GM18526 (cell line): ENCODE measurements at regions not wholly inside any gene's neighbourhood (a gene's known extent, or its start where the extent isn't known, plus 50 kb on each side); places are given as distances from the start of the nearest gene placed in this dataset.

Source experiments
- POLR2A ChIP-seq: IDR thresholded peaks from 3 replicates; pipeline ENCODE4 v1.6.1; 2011; ENCODE audit not compliant: insufficient read length; ENCODE audit errors: extremely low read depth

DNA sequence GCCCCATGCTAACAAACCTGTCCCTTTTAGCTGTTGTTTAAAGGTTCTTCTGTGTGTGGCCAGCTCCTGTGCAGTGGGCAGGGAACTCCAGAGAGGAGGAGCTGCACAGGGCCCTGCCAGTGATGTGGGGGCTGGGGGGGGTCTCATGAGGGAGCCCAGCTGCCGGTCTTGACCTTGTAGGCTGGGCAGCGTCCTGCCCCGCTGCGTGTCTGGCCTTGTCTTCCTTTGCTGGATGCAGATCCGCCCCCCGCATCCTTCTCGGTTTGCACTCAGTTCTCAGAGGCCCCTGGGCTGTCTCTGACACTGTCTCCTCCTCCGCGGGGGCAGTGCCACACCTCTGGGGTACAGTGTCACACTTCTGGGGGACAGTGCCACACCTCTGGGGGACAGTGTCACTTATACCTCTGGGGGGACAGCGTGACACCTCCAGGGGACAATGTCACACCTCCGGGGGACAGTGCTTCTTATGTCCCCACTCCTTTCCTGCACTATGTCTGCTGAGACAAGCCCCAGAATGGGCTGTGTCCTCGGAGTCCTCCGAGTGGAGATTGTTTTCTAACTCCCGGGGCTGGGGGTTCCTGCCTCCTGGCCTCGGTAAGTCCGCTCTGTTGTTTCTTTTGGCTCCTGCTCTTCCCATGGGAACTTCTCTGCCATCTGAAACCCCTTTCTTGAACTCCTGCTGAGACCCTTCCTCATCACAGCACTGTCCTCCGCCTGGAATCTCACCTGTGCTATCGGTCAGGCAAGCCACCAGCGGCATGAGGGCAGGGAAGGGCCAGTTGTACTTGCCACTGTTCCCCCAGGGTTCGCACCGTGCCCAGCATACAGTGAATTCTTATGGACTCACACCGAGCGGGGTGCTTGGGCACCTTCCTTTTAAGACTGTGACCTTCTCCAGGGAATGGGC is 788.3 kb downstream of the TBC1D22A start:
- TF ChIP-seq POLR2A = no peak

DNA sequence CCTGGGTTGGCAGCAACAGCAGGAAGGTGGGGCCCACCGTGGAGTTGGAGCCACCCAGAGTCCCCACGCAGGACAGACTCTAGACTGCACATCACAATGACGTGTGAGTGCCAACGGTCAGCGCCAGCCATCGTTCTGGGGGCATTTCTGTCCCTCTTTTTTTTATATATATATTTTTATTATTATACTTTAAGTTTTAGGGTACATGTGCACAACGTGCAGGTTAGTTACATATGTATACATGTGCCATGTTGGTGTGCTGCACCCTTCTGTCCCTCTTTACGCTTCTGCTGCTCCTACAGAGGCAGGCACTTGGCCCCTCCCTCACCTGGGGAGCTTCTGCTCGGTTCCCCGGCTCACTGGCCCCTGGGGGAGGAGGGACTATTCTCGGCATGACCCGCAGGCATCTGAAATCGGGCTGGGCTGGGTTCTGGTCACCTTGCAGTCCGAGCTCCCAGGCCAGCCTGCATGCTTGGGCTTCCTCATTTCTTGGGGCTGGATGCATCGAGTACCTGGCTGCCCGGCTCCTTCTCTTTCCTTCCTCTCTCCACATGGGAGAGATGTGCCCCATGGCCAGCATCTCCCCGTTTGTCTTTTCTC is 787.4 kb downstream of the TBC1D22A start:
- no peak for TF ChIP-seq POLR2A

DNA sequence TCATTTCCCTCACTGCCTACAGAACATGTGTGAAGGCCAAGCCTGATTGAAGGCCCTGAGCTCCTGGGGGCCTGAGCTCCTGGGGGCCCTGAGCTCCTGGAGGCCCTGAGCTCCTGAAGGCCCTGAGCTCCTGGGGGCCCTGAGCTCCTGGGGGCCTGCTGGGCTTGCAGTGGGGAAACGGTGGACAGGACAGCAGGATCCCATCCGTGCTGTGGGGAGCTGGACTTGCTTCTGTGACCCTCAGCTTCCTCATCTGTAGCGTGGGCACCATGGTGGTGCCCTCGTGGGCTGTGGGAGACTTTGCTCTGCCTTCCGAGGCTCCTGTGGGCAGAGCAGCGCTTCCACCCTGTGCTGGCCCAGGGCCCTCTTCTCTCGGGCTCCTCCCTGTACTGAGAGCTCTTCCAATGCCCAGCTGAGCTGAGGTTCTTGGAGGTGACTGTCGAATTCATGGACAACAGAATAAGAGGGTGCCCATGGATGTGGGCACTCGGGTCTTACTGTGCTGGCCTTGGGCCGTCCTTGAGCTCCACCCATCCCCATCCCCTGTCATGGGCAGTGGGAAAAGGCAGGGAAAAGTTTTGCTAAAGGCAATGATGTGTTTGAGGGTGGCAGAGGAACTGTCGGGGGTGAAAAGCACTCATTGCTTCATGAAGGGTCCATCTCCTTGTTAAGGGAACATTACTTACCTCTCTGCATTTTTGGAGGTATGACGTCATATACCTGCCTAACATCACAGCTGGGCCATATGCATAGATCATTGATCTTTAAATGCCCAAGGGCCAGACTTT is 786.7 kb downstream of the TBC1D22A start:
- TF ChIP-seq POLR2A = no peak

DNA sequence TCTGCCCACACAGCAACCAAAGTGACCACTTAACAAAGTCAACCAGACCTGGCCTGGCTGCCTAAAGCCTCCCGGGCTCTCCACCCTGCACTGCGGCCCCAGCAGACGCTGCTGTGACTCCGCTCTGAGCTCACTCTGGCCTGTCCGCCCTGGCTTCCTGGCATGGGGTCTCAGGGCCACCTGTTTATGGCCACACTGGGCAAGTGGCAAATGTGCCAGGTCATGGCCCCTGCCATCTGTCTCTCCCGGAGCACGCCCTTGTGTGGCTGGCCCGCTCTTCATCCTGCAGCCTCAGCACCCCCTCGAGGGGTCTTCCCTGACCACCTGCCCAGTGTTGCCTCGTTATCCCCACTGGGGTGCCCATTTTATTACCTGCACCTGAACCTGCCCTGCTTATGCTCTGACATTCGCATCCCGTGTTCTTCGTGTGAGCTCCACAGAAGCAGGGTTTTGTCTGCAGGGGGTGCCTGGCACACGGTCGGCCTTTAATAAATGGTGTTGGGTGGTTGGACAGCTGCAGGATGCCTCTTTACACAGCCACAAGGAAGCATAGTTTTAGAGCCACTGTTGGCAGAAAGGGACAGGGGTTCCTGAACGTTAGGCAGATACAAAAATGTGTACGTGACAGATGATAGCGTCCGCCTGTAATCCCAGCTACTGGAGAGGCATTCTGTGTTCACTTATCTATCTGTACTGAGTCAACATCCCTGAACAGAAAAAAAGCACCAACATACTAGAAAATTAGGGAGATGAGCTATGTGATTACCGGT is 785.6 kb downstream of the TBC1D22A start:
- no peak for TF ChIP-seq POLR2A

DNA sequence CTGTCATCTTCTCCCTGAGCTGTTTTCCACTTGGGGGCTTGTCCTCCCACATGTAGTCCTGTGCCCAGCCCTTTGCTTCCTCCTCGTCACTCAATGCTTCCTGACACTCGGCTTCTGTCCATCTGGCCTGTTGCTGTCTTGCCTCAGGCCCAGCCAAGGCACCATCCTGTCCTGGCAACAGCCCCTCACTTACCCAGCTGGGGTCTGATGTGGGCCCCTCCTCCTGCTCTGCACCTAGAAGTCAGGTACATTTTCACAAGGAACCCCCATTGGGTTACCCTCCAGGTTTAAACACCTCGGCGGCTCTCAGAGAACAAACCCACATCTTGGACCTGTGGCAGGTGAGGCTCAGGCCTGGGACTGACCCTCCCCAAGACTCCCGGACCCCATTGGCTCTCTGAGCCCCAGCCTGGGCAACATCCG is 784.8 kb downstream of the TBC1D22A start:
- no peak for TF ChIP-seq POLR2A

DNA sequence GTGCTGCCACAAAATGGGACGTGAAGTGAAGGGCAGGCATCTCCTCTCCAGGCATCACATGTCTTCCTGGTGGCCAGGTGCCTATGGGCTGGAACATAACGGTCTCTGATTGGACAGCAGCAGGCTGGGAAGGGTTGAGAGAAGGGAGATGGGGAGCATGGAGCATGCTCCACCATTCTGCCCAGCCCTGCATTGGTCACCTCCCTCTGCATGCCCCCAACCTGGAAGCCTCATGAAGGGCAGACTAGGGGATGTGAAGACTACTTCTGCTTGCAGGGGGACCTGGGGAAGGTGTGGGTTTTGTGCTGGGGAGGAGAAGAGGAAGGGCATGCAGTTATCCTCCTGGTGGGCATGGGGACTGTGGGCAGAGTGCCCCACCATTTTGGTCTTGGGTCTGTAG is 782.2 kb downstream of the TBC1D22A start:
- TF ChIP-seq POLR2A = no peak

DNA sequence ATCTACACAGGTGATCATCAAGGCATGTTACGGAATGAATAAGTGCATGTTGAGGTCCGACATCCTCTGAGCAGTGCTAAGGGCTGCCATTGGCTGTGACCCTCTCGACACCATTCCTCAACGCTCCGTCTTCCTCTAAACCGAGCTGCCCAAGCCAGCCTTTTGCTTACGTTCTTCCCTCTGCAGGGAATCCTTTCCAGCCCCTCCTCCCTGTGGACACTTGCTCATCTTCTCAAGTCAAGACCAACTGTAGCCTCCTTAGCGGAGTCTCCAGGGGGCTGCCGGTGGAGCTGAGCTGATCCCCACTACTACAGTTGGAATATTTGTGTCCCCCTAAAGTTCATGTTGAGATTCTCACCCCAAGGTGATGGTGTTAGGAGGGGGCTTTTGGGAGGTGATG is 781.0 kb downstream of the TBC1D22A start:
- no peak for TF ChIP-seq POLR2A

DNA sequence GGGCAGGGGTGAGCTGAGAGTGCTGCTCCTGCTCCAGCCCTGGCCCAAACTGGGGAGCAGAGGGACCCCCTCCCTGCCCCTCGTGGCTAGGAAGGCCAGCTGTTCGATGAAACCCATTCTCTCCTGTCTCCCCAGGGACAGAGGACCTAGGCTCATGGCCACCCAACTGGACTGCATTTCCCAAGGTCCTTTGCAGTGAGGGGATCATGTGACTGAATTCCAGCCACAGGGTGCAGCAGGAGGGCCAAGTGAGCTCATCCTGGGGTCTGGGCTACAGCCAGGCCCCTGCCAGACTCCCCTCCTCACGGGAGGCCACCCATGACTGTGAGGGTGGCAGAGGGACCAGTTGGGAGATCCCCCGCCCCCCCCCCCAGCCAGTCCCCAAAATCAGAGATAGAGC is 777.6 kb downstream of the TBC1D22A start:
- no peak for TF ChIP-seq POLR2A

DNA sequence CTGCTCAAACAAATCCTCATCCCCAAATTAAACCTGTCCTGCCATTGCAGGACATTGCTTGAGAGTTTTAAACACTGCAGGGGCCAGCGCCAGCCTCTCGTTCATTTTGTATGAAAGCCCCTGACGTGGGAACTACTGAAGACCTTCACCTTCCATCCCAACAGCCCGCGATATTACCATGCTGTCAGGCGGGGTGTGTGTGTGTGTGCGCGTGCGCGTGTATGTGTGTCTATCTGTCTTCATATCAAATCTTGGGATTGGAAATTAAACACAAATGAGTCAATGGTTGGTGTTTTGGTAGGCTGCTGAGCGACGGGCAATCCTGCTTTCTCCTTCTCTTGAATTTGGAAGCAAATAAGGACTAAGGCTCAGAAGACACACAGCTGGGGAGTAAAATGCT is 776.9 kb downstream of the TBC1D22A start:
- no peak for TF ChIP-seq POLR2A

DNA sequence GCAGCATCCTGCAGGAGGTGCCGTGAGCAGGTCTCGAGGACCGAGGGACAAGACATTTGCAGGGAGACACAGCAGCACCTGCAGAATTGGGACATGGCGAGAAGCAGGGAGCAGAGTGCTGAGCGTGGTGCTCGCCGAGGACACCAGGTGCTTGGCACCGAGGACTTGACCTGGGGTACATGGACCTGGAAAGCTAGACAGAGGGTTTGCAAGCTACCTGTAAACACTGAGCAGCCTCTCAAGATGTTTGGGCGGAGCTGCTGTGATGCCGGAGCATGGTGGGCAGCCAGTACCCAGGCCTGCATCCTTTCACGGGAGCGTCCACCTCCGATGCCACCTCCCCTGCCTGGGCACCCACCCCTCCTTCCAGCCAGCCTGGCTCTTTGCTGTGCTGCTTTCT is 773.2 kb downstream of the TBC1D22A start:
- no peak for TF ChIP-seq POLR2A

DNA sequence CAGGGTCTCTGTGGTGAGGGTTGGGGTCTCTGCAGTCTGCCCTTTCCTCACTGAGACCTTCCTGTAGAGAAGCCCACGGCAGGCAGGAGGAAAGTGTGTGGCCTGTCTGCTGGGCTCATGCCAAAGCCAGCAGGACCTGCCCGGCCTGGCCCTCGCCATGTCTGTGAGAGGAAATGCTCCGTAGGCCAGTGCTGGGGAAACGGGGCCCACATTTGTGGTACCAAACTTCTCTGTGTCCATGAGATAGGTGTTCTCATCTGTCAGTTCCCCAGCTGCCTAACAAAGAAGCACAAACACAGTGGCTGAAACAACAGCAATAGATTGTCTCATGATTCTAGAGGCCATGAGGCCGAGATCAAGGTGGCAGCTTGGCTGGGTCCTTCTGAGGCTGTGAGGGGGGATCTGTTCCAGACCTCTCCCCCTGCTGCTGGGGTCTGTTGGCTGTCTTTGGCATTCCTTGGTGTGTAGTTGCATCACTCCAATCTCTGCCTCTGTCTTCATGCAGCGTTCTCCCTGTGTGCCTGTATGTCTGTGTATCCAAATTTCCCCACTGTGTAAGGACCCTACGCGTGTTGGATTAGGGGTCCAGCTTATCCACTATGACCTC is 772.5 kb downstream of the TBC1D22A start:
- TF ChIP-seq POLR2A = no peak

DNA sequence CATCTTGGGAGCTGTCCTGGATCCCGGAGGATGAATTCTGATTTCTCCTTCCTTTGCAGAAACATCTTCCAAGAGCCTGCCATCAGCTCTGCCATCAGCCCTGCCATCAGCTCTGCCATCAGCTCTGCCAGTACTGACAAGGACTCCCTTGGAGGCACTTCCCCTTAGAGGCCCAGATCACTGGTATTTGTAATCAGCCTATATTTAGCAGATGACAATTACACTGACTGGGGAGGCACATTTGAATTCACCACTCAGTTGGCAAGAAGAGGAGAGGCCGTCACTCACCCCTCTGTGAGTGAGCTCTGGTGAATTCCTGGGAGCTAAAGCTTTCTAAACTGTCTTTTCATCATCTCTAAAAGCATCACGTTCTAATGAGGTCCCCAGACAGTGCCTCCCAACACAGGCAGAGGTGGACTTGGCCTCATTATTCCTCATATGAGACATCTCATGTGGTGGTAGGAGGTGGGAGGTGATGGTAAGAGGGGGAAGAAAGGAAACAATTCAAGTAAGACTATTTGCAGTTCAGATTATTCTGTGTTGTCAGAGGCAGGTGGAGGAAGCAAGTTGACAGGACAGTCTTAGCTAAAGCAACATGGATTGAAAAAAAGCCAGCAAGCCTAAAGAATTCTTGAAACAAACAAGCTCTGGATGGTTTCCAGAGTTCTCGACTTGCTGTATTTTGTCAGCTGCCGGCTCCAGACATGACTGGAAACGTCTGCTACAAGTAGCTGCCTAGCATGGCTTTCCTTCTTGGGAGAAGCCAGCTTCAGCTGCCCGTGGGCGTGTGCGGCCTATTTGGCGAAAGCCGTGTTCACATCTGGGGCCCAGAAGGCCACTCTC is 771.7 kb downstream of the TBC1D22A start:
- no peak for TF ChIP-seq POLR2A

DNA sequence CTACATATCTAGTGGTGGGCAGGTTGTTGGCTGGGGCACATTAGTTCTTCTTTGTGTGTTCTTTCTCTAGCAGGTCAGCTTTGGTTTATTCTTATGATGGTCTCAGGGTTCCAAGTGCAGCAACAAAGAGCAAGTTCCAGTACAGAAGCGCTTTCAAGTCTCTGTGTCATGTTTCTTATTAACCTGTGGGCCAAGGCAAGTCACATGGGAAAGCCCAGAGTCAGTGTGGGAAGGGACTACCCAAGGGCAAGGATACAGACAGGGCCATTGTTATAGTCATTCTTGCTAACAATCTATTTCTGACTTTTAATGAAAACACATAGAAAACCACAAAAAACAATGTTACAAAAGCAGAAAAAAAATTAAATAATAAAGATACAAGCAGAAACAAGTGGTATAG is 754.6 kb downstream of the TBC1D22A start:
- TF ChIP-seq POLR2A = no peak
